ENCODE measurements at regions not wholly inside any gene's neighbourhood (a gene's known extent, or its start where the extent isn't known, plus 50 kb on each side); places are given as distances from the start of the nearest gene placed in this dataset.

- TF ChIP-seq POLR2A (IDR thresholded peaks at IDR 0.05) (no peak), CTCF (IDR thresholded peaks at IDR 0.05) (no peak), EP300 (IDR thresholded peaks at IDR 0.05) (no peak)
Measured at GRCh38 chr5:88557131-88557530, 288.5 kb upstream of the TMEM161B start.
